H1 (cell line): ENCODE measurements at regions not wholly inside any gene's neighbourhood (a gene's known extent, or its start where the extent isn't known, plus 50 kb on each side); places are given as distances from the start of the nearest gene placed in this dataset.

Experiments
- CTCF ChIA-PET: fragments of 300-600 bp; sonication (Branson Sonifier 250); formaldehyde crosslinking; loops from one replicate; lab custom pipeline; 2021; ENCODE audit not compliant: partially characterized antibody; lab: Charles Lee
- POLR2A ChIA-PET: fragments of 300-600 bp; sonication (Branson Sonifier 250); formaldehyde crosslinking; loops from one replicate; lab custom pipeline; 2021; ENCODE audit warnings: inconsistent platforms; ENCODE audit not compliant: partially characterized antibody; lab: Charles Lee
- DNase-seq, 2 experiments: peaks; one replicate each; pipeline versions ENCODE4 v3.0.0 to v3.0.0-alpha.2; 2010 to 2022; ENCODE audit warnings: low spot score in 2 of 2, low read depth in 1 of 2, mixed read lengths in 1 of 2
- FAIRE-seq: peaks from 2 replicates; lab custom pipeline; 2011; peaks lifted over from hg19 to GRCh38; lab: Jason Lieb, UNC
- H2AFZ ChIP-seq: 2 replicates; pipeline ENCODE4 v1.8.1; 2012; ENCODE audit warnings: low read length, inconsistent platforms
- H2AK5ac ChIP-seq: 2 replicates; pipeline ENCODE4 v1.6.1; 2013; ENCODE audit warnings: low read depth, low read length
- H2BK120ac ChIP-seq: replicated peaks from 2 replicates; pipeline ENCODE3; 2013; ENCODE audit warnings: low read depth, low read length, inconsistent platforms
- H2BK12ac ChIP-seq: 2 replicates; pipeline ENCODE4 v1.6.1; 2013; ENCODE audit warnings: low read depth, low read length
- H2BK15ac ChIP-seq: 2 replicates; pipeline ENCODE4 v1.6.1; 2013; ENCODE audit warnings: low read length
- H2BK20ac ChIP-seq: 2 replicates; pipeline ENCODE4 v1.6.1; 2013; ENCODE audit warnings: low read length
- H2BK5ac ChIP-seq: 2 replicates; pipeline ENCODE4 v1.6.1; 2013; ENCODE audit warnings: low read depth, low read length
- H3K14ac ChIP-seq: 2 replicates; pipeline ENCODE4 v1.6.1; 2013; ENCODE audit warnings: inconsistent platforms; ENCODE audit not compliant: insufficient read length
- H3K18ac ChIP-seq: 2 replicates; pipeline ENCODE4 v1.6.1; 2013; ENCODE audit warnings: low read length; ENCODE audit errors: extremely low read depth
- H3K23ac ChIP-seq: 2 replicates; pipeline ENCODE4 v1.6.1; 2013; ENCODE audit warnings: inconsistent platforms; ENCODE audit not compliant: insufficient read length
- H3K23me2 ChIP-seq: 2 replicates; pipeline ENCODE4 v1.6.1; 2013; ENCODE audit warnings: low read depth, low read length
- H3K27ac ChIP-seq: 2 replicates; pipeline ENCODE4 v1.6.1; 2011; ENCODE audit warnings: low read depth, low read length, inconsistent platforms
- H3K27me3 ChIP-seq, 4 experiments: replicated peaks in 1 of 4; 1 replicate in 1 of 4; 2 replicates in 3 of 4; pipeline versions ENCODE4 v1.6.1 to v1.8.1; 2011 to 2013; ENCODE audit warnings: low read length in 3 of 4, mild to moderate bottlenecking in 3 of 4, inconsistent platforms in 2 of 4, mixed read lengths in 2 of 4, moderate library complexity in 1 of 4; ENCODE audit not compliant: control insufficient read depth in 3 of 4, insufficient read depth in 3 of 4; ENCODE audit errors: extremely low read depth in 1 of 4
- H3K36me3 ChIP-seq, 4 experiments: 2 replicates each; pipeline versions ENCODE4 v1.6.1 to v1.8.1; 2011 to 2013; ENCODE audit warnings: mild to moderate bottlenecking in 4 of 4, low read length in 3 of 4, moderate library complexity in 2 of 4, control low read depth in 1 of 4, inconsistent platforms in 1 of 4; ENCODE audit not compliant: insufficient read depth in 4 of 4, control insufficient read depth in 2 of 4
- H3K4ac ChIP-seq: replicated peaks from 2 replicates; pipeline ENCODE3; 2013; ENCODE audit warnings: low read length, low read depth, mixed read lengths, inconsistent platforms; ENCODE audit not compliant: insufficient read length
- H3K4me1 ChIP-seq, 4 experiments: replicated peaks in 1 of 4; 1 replicate in 1 of 4; 2 replicates in 3 of 4; pipeline versions ENCODE4 v1.6.1 to v1.8.1; 2011 to 2013; ENCODE audit warnings: low read length in 3 of 4, inconsistent platforms in 2 of 4, mixed read lengths in 1 of 4; ENCODE audit not compliant: insufficient read depth in 4 of 4, control insufficient read depth in 3 of 4
- H3K4me2 ChIP-seq, 2 experiments: 2 replicates each; pipeline versions ENCODE4 v1.6.1 to v1.8.1; 2011 to 2013; ENCODE audit warnings: low read depth in 2 of 2, low read length in 2 of 2, control low read depth in 1 of 2, inconsistent platforms in 1 of 2, mild to moderate bottlenecking in 1 of 2; ENCODE audit not compliant: insufficient read depth in 1 of 2
- H3K4me3 ChIP-seq, 4 experiments: fragments of 200-600, 300-600 bp in 1 of 4; sonication (generic), shearing (Covaris generic), sonication (Bioruptor Twin) in 1 of 4; 2 replicates each; pipeline versions ENCODE4 v1.5.1 to v1.8.1; 2011 to 2016; ENCODE audit warnings: low read length in 4 of 4, low read depth in 3 of 4, control low read depth in 2 of 4, inconsistent platforms in 2 of 4, mild to moderate bottlenecking in 2 of 4, mixed read lengths in 1 of 4, moderate library complexity in 1 of 4; ENCODE audit not compliant: insufficient read depth in 2 of 4; ENCODE audit errors: extremely low read depth in 1 of 4
- H3K56ac ChIP-seq: replicated peaks from 2 replicates; pipeline ENCODE3; 2013; ENCODE audit warnings: low read depth, mild to moderate bottlenecking, mixed read lengths, low read length, inconsistent platforms; ENCODE audit not compliant: insufficient read length
- H3K79me1 ChIP-seq: 2 replicates; pipeline ENCODE4 v1.6.1; 2013; ENCODE audit warnings: low read depth, low read length, control low read depth
- H3K79me2 ChIP-seq, 2 experiments: 2 replicates each; pipeline versions ENCODE4 v1.6.1 to v1.8.1; 2012 to 2013; ENCODE audit warnings: low read length in 2 of 2, mild to moderate bottlenecking in 2 of 2, inconsistent platforms in 1 of 2; ENCODE audit not compliant: insufficient read depth in 2 of 2, control insufficient read depth in 1 of 2
- H3K9ac ChIP-seq, 4 experiments: replicated peaks in 1 of 4; 1 replicate in 1 of 4; 2 replicates in 3 of 4; pipeline versions ENCODE4 v1.6.1 to v1.8.1; 2011 to 2013; ENCODE audit warnings: low read depth in 3 of 4, low read length in 3 of 4, control low read depth in 2 of 4, mild to moderate bottlenecking in 2 of 4, moderate library complexity in 2 of 4, inconsistent platforms in 1 of 4; ENCODE audit errors: extremely low read depth in 1 of 4
- H3K9me3 ChIP-seq, 2 experiments: 2 replicates each; pipeline versions ENCODE4 v1.6.1 to v1.8.1; 2012 to 2013; ENCODE audit warnings: mild to moderate bottlenecking in 2 of 2, moderate library complexity in 2 of 2, control low read depth in 1 of 2, inconsistent platforms in 1 of 2, low read depth in 1 of 2, low read length in 1 of 2, mixed read lengths in 1 of 2; ENCODE audit not compliant: insufficient read depth in 2 of 2
- H4K20me1 ChIP-seq, 2 experiments: replicated peaks in 1 of 2; 2 replicates each; pipeline versions ENCODE3 to v1.8.1; 2011 to 2013; ENCODE audit warnings: inconsistent platforms in 2 of 2, low read length in 2 of 2, mild to moderate bottlenecking in 1 of 2; ENCODE audit not compliant: insufficient read depth in 2 of 2, control insufficient read depth in 1 of 2
- H4K5ac ChIP-seq: 2 replicates; pipeline ENCODE4 v1.6.1; 2013; ENCODE audit warnings: low read length, low read depth, mixed read lengths, inconsistent platforms; ENCODE audit not compliant: insufficient read length
- H4K8ac ChIP-seq: 2 replicates; pipeline ENCODE4 v1.8.0; 2013; ENCODE audit warnings: mild to moderate bottlenecking, moderate library complexity, low read length, inconsistent platforms; ENCODE audit not compliant: insufficient read depth; ENCODE audit errors: extremely low read depth
- H4K91ac ChIP-seq: replicated peaks from 2 replicates; pipeline ENCODE3; 2013; ENCODE audit warnings: low read length, mixed read lengths, inconsistent platforms; ENCODE audit not compliant: insufficient read length
- SP4 ChIP-seq: IDR thresholded peaks from 2 replicates; pipeline ENCODE4 v1.6.1; 2012; ENCODE audit warnings: low read length, inconsistent platforms
- whole genome bisulfite sequencing, 2 experiments: shearing (Covaris generic) in 1 of 2; methylation state at CpG; one replicate each; pipeline versions ENCODE4 v1.1.6 to v1.1.7; 2013 to 2015; ENCODE audit warnings: low lambda C conversion rate in 2 of 2, mixed read lengths in 2 of 2, inconsistent platforms in 1 of 2, low coverage in 1 of 2, missing lambda C conversion rate in 1 of 2; ENCODE audit not compliant: insufficient replicate concordance in 2 of 2, insufficient coverage in 1 of 2, insufficient read length in 1 of 2; ENCODE audit errors: extremely low coverage in 1 of 2, missing lambda C conversion rate in 1 of 2; 5-methylcytosine and 5-hydroxymethylcytosine counted together

DNA sequence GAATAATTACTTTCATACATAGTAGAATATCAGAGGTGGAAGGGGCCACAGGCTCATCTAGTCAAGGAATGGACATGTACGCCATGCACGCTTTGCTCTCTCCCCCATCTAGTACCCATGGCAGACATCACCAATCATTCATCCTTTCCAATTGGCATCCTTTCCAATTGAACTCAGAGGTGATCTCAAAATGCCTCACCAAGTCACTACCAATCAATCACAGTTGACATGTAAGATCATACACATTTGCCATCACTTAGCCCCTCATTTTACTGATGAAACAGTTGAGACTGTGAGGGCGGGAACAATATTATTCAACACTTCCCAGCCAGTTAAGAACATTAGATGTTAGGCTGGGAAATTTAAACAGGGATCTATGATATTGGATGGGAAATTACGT, 308.4 kb downstream of the FGFR2 start:
- H4K91ac ChIP-seq, result peak overlapping the region; percentile 90
- H4K5ac ChIP-seq, result peak overlapping the region; percentile 53
- H4K20me1 ChIP-seq, result no peaks in the 10 kb centered on the region
- H2BK5ac ChIP-seq, result peak overlapping the region; percentile 92; the same call in 1 of the 2 replicates
- peak overlapping the region; percentile 66 for H3K18ac ChIP-seq
- H3K79me2 ChIP-seq, result no peaks in the 10 kb centered on the region
- H3K14ac ChIP-seq, result no peak overlapping the region
- ChIA-PET CTCF (interaction anchor here (1.1 kb wide), 1 partner anchor 89 kb away, joined by 4 read pairs; no protein-coding TSS in a partner anchor), POLR2A (no interaction called here)
- peak; percentile 28 for FAIRE-seq
- H2BK12ac ChIP-seq, result peak overlapping the region; percentile 51
- H4K8ac ChIP-seq, result no peak overlapping the region
- H2BK120ac ChIP-seq, result peak overlapping the region; percentile 89
- H2BK15ac ChIP-seq, result no peak overlapping the region
- peak overlapping the region; percentile 92 for H2AK5ac ChIP-seq
- H3K4me3 ChIP-seq, result peak overlapping the region in 1 of 4 experiments; percentile 21; a peak in 1 of 8 replicates
- peak overlapping the region; percentile 77 for H2BK20ac ChIP-seq
- WGBS, 2 experiments, result 78% methylated on average over 4 of the region's 4 CpGs; no CpG with 5 or more reads in 1 of the 2 experiments
- no peak for TF ChIP-seq SP4
- H3K9me3 ChIP-seq, result no peaks in the 10 kb centered on the region
- H3K4me1 ChIP-seq, result peaks cover 12 to 24% (median 20%) of the 10 kb centered on the region in 4 experiments
- H3K23ac ChIP-seq, result no peak overlapping the region
- H3K9ac ChIP-seq, result no peak overlapping the region
- H3K79me1 ChIP-seq, result no peaks in the 10 kb centered on the region
- no peaks in the 10 kb centered on the region; a peak in 1 of 8 replicates for H3K36me3 ChIP-seq
- H3K23me2 ChIP-seq, result no peaks in the 10 kb centered on the region
- DNase-seq, result no peak
- H3K27ac ChIP-seq, result peak overlapping the region; percentile 49
- H3K4me2 ChIP-seq, result peak overlapping the region; percentile 37 to 47; a peak in 3 of 4 replicates
- no peak overlapping the region for H2AFZ ChIP-seq
- H3K27me3 ChIP-seq, result peaks cover 0 to 2% (median 0%) of the 10 kb centered on the region in 4 experiments; a peak in 2 of 7 replicates
- peak overlapping the region; percentile 58 for H3K4ac ChIP-seq
- no peak overlapping the region for H3K56ac ChIP-seq
